Stimulated activated CD8-positive, alpha-beta memory T cell treated with anti-CD3 and anti-CD28 coated beads, Interleukin-4, amount 100 ng/mL, for 24 hours (primary cell): ENCODE measurements at regions not wholly inside any gene's neighbourhood (a gene's known extent, or its start where the extent isn't known, plus 50 kb on each side); places are given as distances from the start of the nearest gene placed in this dataset.

Experiments
- DNase-seq: peaks from one replicate; pipeline ENCODE4 v3.0.0-alpha.2; 2020; ENCODE audit warnings: low read depth

GRCh38 chr10:21092683-21093524 lies 195.8 kb upstream of the NEBL start:
- DNase-seq: no peak

- no peak for DNase-seq
Observed at GRCh38 chr10:21090609-21091082, 193.5 kb upstream of the NEBL start.

DNA sequence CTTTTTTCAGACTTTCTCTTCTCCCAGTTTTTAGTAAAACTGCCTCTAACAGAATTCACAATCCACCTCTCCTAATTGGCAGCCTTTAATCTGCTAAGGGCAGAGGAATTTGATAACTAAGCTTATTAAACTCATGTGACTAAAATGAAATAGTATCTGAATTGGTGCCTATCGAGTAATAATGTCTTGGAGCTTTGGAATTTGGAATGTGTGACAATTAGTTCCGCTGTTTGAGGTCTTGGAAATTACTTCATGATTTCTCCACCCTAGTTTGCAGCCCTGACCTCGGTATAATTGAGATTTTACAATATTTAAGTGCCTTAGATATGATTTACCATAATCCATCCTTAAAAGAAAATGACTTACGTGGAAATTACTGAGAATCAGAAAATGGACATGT lies 190.4 kb upstream of the NEBL start:
- no peak for DNase-seq

- DNase-seq: no peak
Observed at GRCh38 chr10:21084700-21085099, 187.6 kb upstream of the NEBL start.

GRCh38 chr10:21083861-21084260 lies 186.8 kb upstream of the NEBL start:
- no peak for DNase-seq

GRCh38 chr10:21082206-21082605 lies 185.1 kb upstream of the NEBL start:
- no peak for DNase-seq

DNA sequence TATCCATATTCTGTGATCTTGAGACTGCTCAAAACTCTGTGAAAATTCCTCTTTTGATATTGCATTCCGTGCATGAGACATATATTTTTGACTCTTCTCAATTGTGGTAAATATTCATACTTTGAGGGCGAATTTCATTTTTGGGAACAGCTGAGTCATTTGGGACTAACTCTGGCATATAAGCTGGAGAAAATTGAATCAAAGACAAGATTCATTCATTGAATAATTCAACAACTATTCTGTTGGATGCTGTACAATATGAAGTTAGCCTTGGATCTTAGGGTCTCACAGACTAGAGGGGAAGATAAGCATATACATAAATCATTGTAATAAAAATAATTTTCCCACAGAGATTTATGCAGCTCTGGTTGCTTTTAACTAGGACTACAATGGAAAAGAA lies 183.2 kb upstream of the NEBL start:
- no peak for DNase-seq

DNA sequence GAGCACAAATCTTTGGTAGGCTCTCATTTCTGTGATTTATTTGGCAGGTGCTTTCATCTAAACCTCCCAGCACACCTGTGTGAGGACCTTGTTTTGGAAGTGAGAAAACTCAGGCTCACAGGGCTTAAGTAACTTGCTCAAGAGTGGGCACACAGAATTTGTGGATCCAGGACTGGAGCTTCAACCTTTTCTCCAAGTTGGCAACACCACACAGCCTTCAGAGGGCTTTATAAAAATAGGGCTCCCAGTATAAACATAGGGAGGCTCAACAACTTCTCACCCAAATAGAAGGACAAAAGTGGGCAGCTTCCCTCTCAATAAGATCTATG lies 182.2 kb upstream of the NEBL start:
- DNase-seq: no peak

GRCh38 chr10:21078410-21079329 lies 181.6 kb upstream of the NEBL start:
- DNase-seq: peak; percentile 3

DNA sequence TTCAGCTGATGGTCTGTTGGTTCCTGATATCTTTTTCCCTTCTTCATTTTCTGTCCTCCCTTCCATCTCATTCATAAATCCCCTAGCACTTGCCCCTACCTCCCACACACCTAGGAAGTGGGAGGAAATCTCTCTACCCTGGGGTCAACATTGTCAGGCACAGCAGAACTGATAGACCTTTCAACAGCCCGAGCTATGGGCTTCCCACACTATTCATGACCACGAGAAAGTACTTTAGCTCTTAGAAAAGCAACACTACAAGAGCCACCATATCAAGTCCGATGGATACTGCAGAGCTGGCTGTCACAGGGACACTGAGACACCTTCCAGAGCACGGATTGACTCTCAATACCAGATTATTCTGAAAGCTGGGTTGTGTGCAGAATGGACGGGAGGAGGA lies 180.6 kb upstream of the NEBL start:
- DNase-seq: no peak

DNA sequence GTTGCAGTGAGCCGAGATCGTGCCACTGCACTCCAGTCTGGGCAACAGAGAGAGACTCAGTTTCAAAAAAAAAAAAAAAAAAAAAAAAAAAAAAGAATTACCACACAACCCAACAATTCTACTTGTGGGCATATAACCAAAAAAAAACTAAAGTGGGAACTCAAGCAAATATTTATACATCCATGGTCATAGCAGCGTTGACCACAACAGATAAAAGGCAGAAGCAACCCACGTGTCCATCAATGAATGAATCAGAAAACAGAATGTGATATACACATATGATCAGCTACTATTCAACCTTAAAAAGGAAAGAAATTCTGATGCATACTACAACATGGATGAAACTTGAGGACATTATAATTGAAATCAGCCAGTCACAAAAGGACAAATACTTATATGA lies 179.3 kb upstream of the NEBL start:
- no peak for DNase-seq

DNA sequence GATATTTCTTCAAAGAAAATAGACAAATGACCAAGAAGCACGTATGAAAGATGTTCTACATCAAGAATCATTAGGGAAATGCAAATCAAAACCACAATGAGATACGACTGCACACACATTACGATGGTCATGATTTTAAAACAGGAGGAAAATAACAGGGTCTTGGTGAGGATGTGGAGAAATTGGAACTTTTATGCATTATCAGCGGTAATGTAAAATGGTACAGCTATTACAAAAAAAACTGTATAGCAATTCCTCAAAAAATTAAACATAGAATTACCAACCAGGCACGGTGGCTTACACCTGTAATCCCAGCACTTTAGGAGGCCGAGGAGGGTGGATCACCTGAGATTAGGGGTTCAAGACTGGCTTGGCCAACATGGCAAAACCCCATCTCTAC lies 178.8 kb upstream of the NEBL start:
- no peak for DNase-seq

DNA sequence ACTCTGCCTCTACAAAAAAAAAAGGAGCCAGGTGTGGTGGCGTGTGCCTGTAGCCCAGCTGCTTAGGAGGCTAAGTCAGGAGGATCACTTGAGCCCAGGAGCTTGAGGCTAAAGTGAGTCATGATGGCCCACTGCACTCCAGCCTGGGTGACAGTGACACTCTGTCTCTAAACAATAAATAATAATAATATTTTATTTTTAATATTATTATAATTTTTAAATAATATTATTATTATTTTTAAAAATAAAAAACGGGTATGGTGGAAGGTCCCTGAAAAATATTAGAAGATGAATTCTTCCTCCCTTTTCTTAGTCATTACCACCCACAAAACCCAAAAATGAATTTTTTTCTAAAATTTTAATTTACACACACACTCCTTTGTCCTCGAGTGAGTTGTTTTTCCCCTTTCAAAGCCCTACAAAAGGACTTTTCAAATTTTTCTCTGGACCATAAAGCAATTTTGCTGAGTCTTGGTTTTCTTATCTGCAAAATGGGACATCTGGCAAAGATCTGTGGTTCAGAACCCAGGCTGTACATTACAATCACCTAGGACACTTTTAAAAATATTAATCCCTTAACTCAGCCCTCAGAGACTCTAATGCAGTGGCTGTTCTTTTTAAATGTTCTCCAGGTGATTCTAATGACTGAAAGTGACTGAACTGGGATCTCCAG lies 174.0 kb upstream of the NEBL start:
- no peak for DNase-seq

GRCh38 chr10:21069929-21070700 lies 173.0 kb upstream of the NEBL start:
- no peak for DNase-seq

GRCh38 chr10:21069278-21069677 lies 172.2 kb upstream of the NEBL start:
- DNase-seq: no peak

GRCh38 chr10:21068026-21068656 lies 171.0 kb upstream of the NEBL start:
- no peak for DNase-seq

GRCh38 chr10:21065621-21066248 lies 168.6 kb upstream of the NEBL start:
- no peak for DNase-seq

DNA sequence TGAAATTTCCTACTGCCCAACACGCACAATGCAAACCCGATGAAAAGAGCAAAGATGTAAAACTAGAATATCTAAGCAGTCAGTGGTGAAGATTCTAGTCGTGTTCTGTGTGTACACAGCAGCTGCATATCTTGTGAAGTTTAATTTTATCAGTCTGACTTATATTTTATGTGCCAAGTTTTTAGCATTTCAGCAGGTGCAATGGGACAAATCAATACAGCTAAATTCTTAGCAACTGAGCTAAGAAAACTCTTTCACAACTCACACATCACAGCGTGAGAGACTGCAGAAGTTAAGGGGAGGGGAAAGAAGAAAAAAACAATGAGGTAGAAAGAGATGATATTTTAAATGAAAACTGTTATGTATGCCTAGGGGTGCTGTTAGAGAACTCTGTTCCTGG lies 164.9 kb upstream of the NEBL start:
- DNase-seq: no peak

- no peak for DNase-seq
Observed at GRCh38 chr10:21061184-21061583, 164.1 kb upstream of the NEBL start.

DNA sequence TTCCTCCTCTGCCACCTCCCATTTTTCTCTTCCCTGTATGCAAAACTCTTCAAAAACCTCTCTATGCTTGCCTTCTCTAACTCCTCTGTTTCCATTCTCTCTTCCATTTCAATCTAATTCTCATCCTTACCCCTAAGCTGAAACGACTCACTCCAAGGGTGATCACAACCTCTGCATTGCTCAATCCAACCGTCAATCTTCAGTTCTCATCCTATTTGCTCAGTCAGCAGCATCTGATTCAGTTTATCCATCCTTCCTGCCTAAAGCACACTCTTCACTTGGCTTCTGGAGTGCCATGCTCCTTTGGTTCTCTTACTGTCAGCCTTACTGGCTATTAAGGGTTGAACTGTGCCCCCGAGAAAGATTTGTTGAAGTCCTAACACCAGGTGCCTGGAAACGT lies 163.5 kb upstream of the NEBL start:
- DNase-seq: no peak

GRCh38 chr10:21057989-21058388 lies 160.9 kb upstream of the NEBL start:
- no peak for DNase-seq
